ENCODE measurements at regions not wholly inside any gene's neighbourhood (a gene's known extent, or its start where the extent isn't known, plus 50 kb on each side); places are given as distances from the start of the nearest gene placed in this dataset.

- no peak for TF ChIP-seq CTCF (IDR thresholded peaks at IDR 0.05)
- TF ChIP-seq SP1 (CRISPR knock-in tag; conservative IDR thresholded peaks at IDR 0.05), result no peak
- TF ChIP-seq JUN (CRISPR knock-in tag; IDR thresholded peaks at IDR 0.05), result no peak
- TF ChIP-seq TEAD1 (CRISPR knock-in tag; IDR thresholded peaks at IDR 0.05), result no peak
- TF ChIP-seq ZBTB21 (CRISPR knock-in tag; IDR thresholded peaks at IDR 0.05; ENCODE audit: borderline replicate concordance), result no peak
- no peak for TF ChIP-seq ETV6 (CRISPR knock-in tag; IDR thresholded peaks at IDR 0.05)
- no peak for TF ChIP-seq HMGA2 (CRISPR knock-in tag; IDR thresholded peaks at IDR 0.05)
- no peak for TF ChIP-seq HMGXB4 (CRISPR knock-in tag; IDR thresholded peaks at IDR 0.05)
- TF ChIP-seq MYBL2 (CRISPR knock-in tag; IDR thresholded peaks at IDR 0.05), result no peak
- no peak for TF ChIP-seq MAX (CRISPR knock-in tag; IDR thresholded peaks at IDR 0.05)
Measured at GRCh38 chr13:97076898-97077297, 82.6 kb upstream of the OXGR1 start.

All from WTC11 (cell line).